ENCODE measurements at regions not wholly inside any gene's neighbourhood (a gene's known extent, or its start where the extent isn't known, plus 50 kb on each side); places are given as distances from the start of the nearest gene placed in this dataset.

- peak in 1 of 4 donors; percentile 14 for DNase-seq (ENCODE audit: low read depth in 4 of 4, low spot score in 3 of 4)
Observed at GRCh38 chr9:115359017-115359780, 241.2 kb upstream of the TNC start.

DNA sequence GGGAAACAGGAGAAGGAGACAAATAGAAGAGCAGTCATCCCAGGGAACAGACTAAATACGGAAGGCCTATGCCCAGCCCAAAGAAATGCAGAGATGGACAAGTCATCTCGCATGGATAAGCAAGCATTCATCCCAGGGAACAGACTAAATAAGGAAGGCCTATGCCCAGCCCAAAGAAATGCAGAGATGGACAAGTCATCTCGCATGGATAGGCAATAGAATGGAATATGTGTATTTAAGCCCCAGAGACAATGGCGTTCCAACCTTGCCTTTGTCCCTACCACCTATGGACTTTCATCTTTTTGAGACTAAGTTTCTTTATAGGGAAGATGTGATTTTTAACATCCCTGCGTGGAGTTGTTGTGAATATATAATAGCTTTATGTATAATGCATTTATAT, 242.2 kb upstream of the TNC start:
- DNase-seq (ENCODE audit: low read depth in 4 of 4, low spot score in 3 of 4), result no peak

DNA sequence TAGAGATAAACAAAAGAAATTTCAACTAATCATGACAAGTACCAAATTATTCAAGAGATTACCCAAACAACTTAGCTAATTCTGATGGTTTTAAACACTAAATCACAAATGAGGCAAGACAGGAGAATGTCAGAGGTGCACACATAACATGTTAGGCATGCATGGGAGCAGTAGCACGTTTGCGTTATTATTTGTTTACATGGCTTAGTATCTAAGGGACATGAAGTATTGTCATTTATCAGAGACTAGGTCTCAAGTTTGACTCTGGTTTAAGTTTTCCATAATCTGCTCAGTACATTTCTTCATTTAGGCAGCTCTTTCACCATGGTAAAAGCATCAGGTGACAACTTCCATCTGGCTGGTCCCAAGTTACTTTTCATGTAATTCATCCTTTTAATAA, 244.1 kb upstream of the TNC start:
- peak in 1 of 4 donors; percentile 20 for DNase-seq (ENCODE audit: low read depth in 4 of 4, low spot score in 3 of 4)

DNA sequence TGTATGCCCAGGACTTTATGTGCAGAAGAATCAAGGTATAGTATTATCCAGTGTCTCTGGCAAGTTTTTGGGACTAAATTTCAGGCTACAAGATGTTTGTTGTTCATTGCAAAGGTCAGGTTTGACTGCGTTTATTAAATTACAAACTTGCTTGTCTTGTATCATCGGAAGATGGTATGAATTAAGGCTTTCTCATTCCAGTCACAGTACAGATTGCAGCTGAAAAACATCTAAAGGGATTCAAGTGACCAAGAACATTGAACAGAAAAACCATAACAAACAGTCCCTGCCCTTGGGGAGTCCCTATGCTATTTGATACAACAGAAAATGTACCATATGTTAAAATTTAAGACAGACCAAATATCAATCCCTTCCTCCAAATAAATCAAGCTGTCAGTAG, 244.7 kb upstream of the TNC start:
- peak in 1 of 4 donors; percentile 16 for DNase-seq (ENCODE audit: low read depth in 4 of 4, low spot score in 3 of 4)

DNA sequence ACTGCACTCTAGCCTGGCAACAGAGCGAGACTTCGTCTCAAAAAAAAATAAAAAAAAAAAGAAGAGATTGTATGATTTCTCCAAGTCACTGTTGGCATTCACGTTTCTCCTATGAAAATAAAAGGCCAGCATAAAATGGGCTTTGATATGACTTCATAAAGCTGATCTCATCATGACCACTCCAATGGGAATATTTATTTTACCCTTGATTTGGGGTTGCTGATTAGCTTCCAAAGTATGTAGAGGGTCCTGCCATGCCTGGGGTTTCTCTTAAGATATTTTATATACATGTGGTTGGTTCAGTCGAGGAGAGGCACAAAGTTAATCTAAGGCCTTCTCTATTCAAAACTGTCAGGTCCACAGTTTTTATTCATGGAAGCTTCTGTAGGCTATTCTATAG, 247.0 kb upstream of the TNC start:
- DNase-seq (ENCODE audit: low read depth in 4 of 4, low spot score in 3 of 4), result no peak

DNA sequence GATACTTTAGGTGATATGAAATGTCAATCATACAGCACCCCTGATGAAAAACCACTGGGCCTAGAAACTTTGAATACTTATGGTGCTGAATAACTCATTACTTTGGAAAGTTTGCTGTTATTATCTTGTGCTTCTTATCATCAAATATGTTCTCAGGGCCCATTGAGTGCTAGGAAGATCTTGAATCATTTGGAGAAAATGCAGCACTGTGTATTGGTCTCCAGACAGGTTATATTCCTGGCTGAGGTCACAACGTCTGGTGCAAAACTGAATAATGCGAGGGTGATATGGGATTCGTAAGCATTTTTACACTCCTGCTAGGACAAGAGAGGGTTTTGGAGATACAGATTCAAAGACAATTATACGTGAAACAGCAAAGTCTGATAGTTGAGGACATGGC, 249.4 kb upstream of the TNC start:
- no peak for DNase-seq (ENCODE audit: low read depth in 4 of 4, low spot score in 3 of 4)

- no peak for DNase-seq (ENCODE audit: low read depth in 4 of 4, low spot score in 3 of 4)
Observed at GRCh38 chr9:115367780-115368525, 250.0 kb upstream of the TNC start.

- DNase-seq (ENCODE audit: low read depth in 4 of 4, low spot score in 3 of 4), result no peak
Observed at GRCh38 chr9:115369322-115369957, 251.5 kb upstream of the TNC start.

GRCh38 chr9:115373000-115373709, 255.2 kb upstream of the TNC start:
- no peak for DNase-seq (ENCODE audit: low read depth in 4 of 4, low spot score in 3 of 4)

GRCh38 chr9:115373710-115374045, 255.7 kb upstream of the TNC start:
- DNase-seq (ENCODE audit: low read depth in 4 of 4, low spot score in 3 of 4), result no peak

GRCh38 chr9:115374724-115375268, 256.8 kb upstream of the TNC start:
- DNase-seq (ENCODE audit: low read depth in 4 of 4, low spot score in 3 of 4), result no peak

- DNase-seq (ENCODE audit: low read depth in 4 of 4, low spot score in 3 of 4), result no peak
Observed at GRCh38 chr9:115378241-115378640, 260.3 kb upstream of the TNC start.

DNA sequence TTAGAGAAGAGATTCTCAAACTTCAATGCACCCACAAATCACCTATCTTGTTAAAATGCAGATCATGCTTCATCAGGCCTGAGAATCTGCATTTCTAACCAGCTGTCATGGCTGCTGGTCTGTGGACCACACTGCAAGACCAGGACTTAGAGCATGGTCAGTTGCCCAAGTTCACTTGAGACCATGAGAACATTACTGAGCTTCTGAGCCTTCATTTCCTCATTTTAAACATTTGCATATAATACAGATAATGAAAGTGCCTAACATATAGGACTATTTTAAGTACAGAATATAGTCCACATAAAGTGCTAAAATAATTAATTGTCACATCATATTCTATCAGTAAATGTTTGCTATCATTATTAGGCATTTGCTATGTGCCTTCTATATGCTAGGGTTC, 260.8 kb upstream of the TNC start:
- no peak for DNase-seq (ENCODE audit: low read depth in 4 of 4, low spot score in 3 of 4)

DNA sequence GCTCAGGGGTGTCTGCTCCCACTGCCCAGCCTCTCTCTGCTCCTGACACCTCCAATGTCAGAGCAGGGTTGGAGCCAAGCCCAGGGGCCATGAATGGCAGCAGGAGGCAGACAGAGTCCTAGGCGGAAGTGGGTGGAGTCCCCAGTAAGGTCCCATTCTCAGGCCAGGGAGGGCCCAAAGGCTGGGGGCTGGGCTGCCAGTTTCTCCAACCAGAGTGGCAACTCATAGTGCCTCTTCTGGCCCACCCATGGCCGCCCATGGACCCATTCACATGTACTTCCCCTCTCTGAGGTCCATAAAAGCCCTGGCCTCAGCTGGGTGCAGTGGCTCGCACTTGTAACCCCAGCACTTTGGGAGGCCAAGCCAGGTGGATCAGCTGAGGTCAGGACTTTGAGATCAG, 261.8 kb upstream of the TNC start:
- DNase-seq (ENCODE audit: low read depth in 4 of 4, low spot score in 3 of 4), result no peak

GRCh38 chr9:115382865-115383264, 264.9 kb upstream of the TNC start:
- no peak for DNase-seq (ENCODE audit: low read depth in 4 of 4, low spot score in 3 of 4)

GRCh38 chr9:115385383-115386122, 267.6 kb upstream of the TNC start:
- DNase-seq (ENCODE audit: low read depth in 4 of 4, low spot score in 3 of 4), result no peak

GRCh38 chr9:115386963-115387770, 269.2 kb upstream of the TNC start:
- no peak for DNase-seq (ENCODE audit: low read depth in 4 of 4, low spot score in 3 of 4)

DNA sequence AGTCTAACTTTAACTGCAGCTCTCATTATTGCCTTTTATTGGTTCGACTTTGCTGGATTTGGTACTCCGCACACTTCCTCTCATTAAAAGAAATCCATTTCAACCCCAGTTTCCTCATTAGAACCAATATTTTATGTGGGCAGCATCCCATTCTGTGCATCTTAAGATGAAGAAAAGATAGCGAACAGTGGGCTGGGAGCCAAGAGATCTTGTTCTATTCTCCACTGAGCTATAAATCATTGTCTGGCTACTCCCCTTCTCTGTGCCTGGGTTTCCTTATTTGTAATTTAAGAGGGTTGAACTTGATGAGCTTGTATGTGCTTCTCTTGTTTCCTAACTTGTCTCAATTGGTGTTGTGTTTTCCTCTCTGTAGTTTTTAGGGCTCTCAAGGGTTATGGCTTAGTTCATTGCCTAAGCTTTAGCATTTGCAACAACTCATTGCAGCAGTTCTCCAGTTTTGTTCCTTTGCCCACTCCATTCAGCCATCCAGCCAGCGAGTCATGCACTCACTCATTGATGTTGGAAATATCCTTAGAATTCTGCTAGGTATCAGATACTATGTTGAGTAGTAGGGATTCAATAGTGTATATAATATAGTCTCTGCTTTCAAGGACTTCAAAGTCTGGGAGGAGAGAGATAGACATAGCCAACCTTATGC, 273.3 kb upstream of the TNC start:
- DNase-seq (ENCODE audit: low read depth in 4 of 4, low spot score in 3 of 4), result peak in 3 of 4 donors; percentile 20 to 64 (median 29)

Data from right renal pelvis (tissue), 4 donors.